ENCODE measurements at regions not wholly inside any gene's neighbourhood (a gene's known extent, or its start where the extent isn't known, plus 50 kb on each side); places are given as distances from the start of the nearest gene placed in this dataset.

- intact Hi-C loops (cut with DNase I) = loop anchor here (2.0 to 10.0 kb wide), 12 partner anchors 50 to 688 kb away; partner anchors contain the start of genes TENT5C (in 9 of the 10) and TTF2 (in 5 of the 10)
- ATAC-seq (no peak), DNase-seq (no peak)
- Histone ChIP-seq H3K9me3 (no peaks in the 10 kb centered on the region), H3K27ac (no peak overlapping the region), H3K36me3 (no peaks in the 10 kb centered on the region), H3K4me1 (peaks cover 0 to 21% (median 3%) of the 10 kb centered on the region in 12 donors), H3K4me3 (no peak overlapping the region), H3K27me3 (peaks cover 0 to 4% (median 0%) of the 10 kb centered on the region in 9 donors)
- TF ChIP-seq POLR2A (IDR thresholded peaks at IDR 0.05) = no peak
- no peak for TF ChIP-seq CTCF (IDR thresholded peaks at IDR 0.05)
These were observed 146.8 kb downstream of the TENT5C start for GRCh38 chr1:117752661-117753060.

- H3K36me3 ChIP-seq = no peaks in the 10 kb centered on the region
- DNase-seq = no peak
- no peak overlapping the region for H3K27ac ChIP-seq
- intact Hi-C loops (cut with DNase I) = loop anchor here (2.0 to 10.0 kb wide), 12 partner anchors 51 to 688 kb away; partner anchors contain the start of genes TENT5C (in 9 of the 10) and TTF2 (in 5 of the 10)
- H3K9me3 ChIP-seq = no peaks in the 10 kb centered on the region
- TF ChIP-seq POLR2A (IDR thresholded peaks at IDR 0.05) (no peak), CTCF (IDR thresholded peaks at IDR 0.05) (no peak)
- H3K4me1 ChIP-seq = peaks cover 0 to 21% (median 3%) of the 10 kb centered on the region in 12 donors
- H3K4me3 ChIP-seq = no peak overlapping the region
- WGBS, 4 donors = 56 to 84% (median 79%) methylated on average over 3 of the region's 3 CpGs
- H3K27me3 ChIP-seq = peaks cover 0 to 4% (median 0%) of the 10 kb centered on the region in 9 donors
- ATAC-seq = no peak
These were observed 147.4 kb downstream of the TENT5C start for GRCh38 chr1:117753232-117753631.

- TF ChIP-seq POLR2A (IDR thresholded peaks at IDR 0.05) (no peak), CTCF (IDR thresholded peaks at IDR 0.05) (no peak)
- DNase-seq = no peak
- Histone ChIP-seq H3K27me3 (peaks cover 0 to 4% (median 0%) of the 10 kb centered on the region in 9 donors), H3K9me3 (no peaks in the 10 kb centered on the region), H3K27ac (no peak overlapping the region), H3K4me1 (peaks cover 0 to 21% (median 3%) of the 10 kb centered on the region in 12 donors), H3K4me3 (peak overlapping the region in 4 of 12 donors; percentile 26 to 41 (median 38)), H3K36me3 (no peaks in the 10 kb centered on the region)
- intact Hi-C loops (cut with DNase I) = loop anchor here (1.0 to 10.0 kb wide), 14 partner anchors 51 to 689 kb away; partner anchors contain the start of genes TENT5C (in 9 of the 10) and TTF2 (in 5 of the 10)
- 31 to 40% (median 36%) methylated on average over 5 of the region's 5 CpGs for WGBS, 4 donors
- peak in 1 of 4 donors; percentile 29 for ATAC-seq
These were observed 147.8 kb downstream of the TENT5C start for GRCh38 chr1:117753652-117754051.

- intact Hi-C loops (cut with DNase I) = loop anchor here (1.0 to 10.0 kb wide), 14 partner anchors 52 to 690 kb away; partner anchors contain the start of genes TENT5C (in 9 of the 10) and TTF2 (in 5 of the 10)
- 13 to 21% (median 15%) methylated on average over 8 to 9 of the region's 9 CpGs for whole genome bisulfite sequencing, 4 donors
- no peaks in the 10 kb centered on the region for H3K36me3 ChIP-seq
- TF ChIP-seq CTCF (IDR thresholded peaks at IDR 0.05) (peak; percentile 61 to 85 (median 79)), POLR2A (IDR thresholded peaks at IDR 0.05) (peak in 1 of 2 donors; percentile 14)
- peak overlapping the region in 4 of 12 donors; percentile 26 to 41 (median 38) for H3K4me3 ChIP-seq
- H3K27ac ChIP-seq = no peak overlapping the region
- no peaks in the 10 kb centered on the region for H3K9me3 ChIP-seq
- H3K4me1 ChIP-seq = peaks cover 0 to 21% (median 4%) of the 10 kb centered on the region in 12 donors
- peak in 4 of 5 donors; percentile 47 to 59 (median 55) for DNase-seq
- ATAC-seq = peak in 3 of 4 donors; percentile 49 to 53 (median 52)
- peaks cover 0 to 4% (median 0%) of the 10 kb centered on the region in 9 donors for H3K27me3 ChIP-seq
These were observed 148.5 kb downstream of the TENT5C start for GRCh38 chr1:117754061-117754969.

Data from heart left ventricle (tissue), 16 donors.